GM21529 (cell line): ENCODE measurements at regions not wholly inside any gene's neighbourhood (a gene's known extent, or its start where the extent isn't known, plus 50 kb on each side); places are given as distances from the start of the nearest gene placed in this dataset.
A peak's percentile ranks its signal among the peaks of the same experiment; 100 is the strongest.

Source experiments
- ATAC-seq: cut with Tn5 transposase; IDR thresholded peaks from one replicate; pipeline ENCODE4 v1.9.1; 2021; ENCODE audit not compliant: unreplicated experiment

GRCh38 chr2:144244938-144245337, 275.0 kb downstream of the ZEB2 start:
- ATAC-seq: no peak

- no peak for ATAC-seq
These were observed 277.6 kb downstream of the ZEB2 start for GRCh38 chr2:144242311-144242710.

GRCh38 chr2:144241801-144242200, 278.1 kb downstream of the ZEB2 start:
- no peak for ATAC-seq

- peak; percentile 89 for ATAC-seq
These were observed 279.1 kb downstream of the ZEB2 start for GRCh38 chr2:144240656-144241339.

- ATAC-seq: no peak
These were observed 280.2 kb downstream of the ZEB2 start for GRCh38 chr2:144239726-144240125.

- no peak for ATAC-seq
These were observed 280.6 kb downstream of the ZEB2 start for GRCh38 chr2:144239306-144239705.

GRCh38 chr2:144237830-144238627, 281.9 kb downstream of the ZEB2 start:
- no peak for ATAC-seq

GRCh38 chr2:144237108-144237507, 282.8 kb downstream of the ZEB2 start:
- ATAC-seq: no peak

GRCh38 chr2:144235050-144235449, 284.9 kb downstream of the ZEB2 start:
- no peak for ATAC-seq

- ATAC-seq: no peak
These were observed 285.4 kb downstream of the ZEB2 start for GRCh38 chr2:144234542-144234871.

GRCh38 chr2:144233733-144234541, 286.0 kb downstream of the ZEB2 start:
- no peak for ATAC-seq

GRCh38 chr2:144233317-144233716, 286.6 kb downstream of the ZEB2 start:
- no peak for ATAC-seq

- ATAC-seq: no peak
These were observed 289.4 kb downstream of the ZEB2 start for GRCh38 chr2:144230448-144231085.

GRCh38 chr2:144230033-144230432, 289.9 kb downstream of the ZEB2 start:
- no peak for ATAC-seq

- ATAC-seq: no peak
These were observed 290.6 kb downstream of the ZEB2 start for GRCh38 chr2:144229296-144229695.

- no peak for ATAC-seq
These were observed 292.4 kb downstream of the ZEB2 start for GRCh38 chr2:144227427-144228105.

- no peak for ATAC-seq
These were observed 294.8 kb downstream of the ZEB2 start for GRCh38 chr2:144225076-144225475.

GRCh38 chr2:144224472-144224871, 295.4 kb downstream of the ZEB2 start:
- ATAC-seq: no peak

GRCh38 chr2:144219979-144220378, 299.9 kb downstream of the ZEB2 start:
- ATAC-seq: no peak

- no peak for ATAC-seq
These were observed 301.9 kb downstream of the ZEB2 start for GRCh38 chr2:144217853-144218633.
